ENCODE measurements at regions not wholly inside any gene's neighbourhood (a gene's known extent, or its start where the extent isn't known, plus 50 kb on each side); places are given as distances from the start of the nearest gene placed in this dataset.
A peak's percentile ranks its signal among the peaks of the same experiment; 100 is the strongest.

- no peak for DNase-seq (ENCODE audit: low spot score)
Observed at GRCh38 chr12:74985986-74986319, 223.7 kb downstream of the KCNC2 start.

GRCh38 chr12:74988156-74988555, 221.5 kb downstream of the KCNC2 start:
- peak; percentile 53 for DNase-seq (ENCODE audit: low spot score)

Data from kidney tubule cell (primary cell).